ENCODE measurements at regions not wholly inside any gene's neighbourhood (a gene's known extent, or its start where the extent isn't known, plus 50 kb on each side); places are given as distances from the start of the nearest gene placed in this dataset.

- no peak for TF ChIP-seq CTCF (IDR thresholded peaks at IDR 0.05; ENCODE audit: low read depth, low read length)
- TF ChIP-seq POLR2A (IDR thresholded peaks at IDR 0.05; ENCODE audit: extremely low read depth, insufficient read length), result no peak
- TF ChIP-seq MAX (IDR thresholded peaks at IDR 0.05; ENCODE audit: low read depth, low read length), result no peak
- no peak for TF ChIP-seq MYC (IDR thresholded peaks at IDR 0.05; ENCODE audit: low read depth, low read length)
Measured at GRCh38 chr3:174417573-174417972, 441.6 kb upstream of the NAALADL2 start.

All from NB4 (cell line).